ENCODE measurements at regions not wholly inside any gene's neighbourhood (a gene's known extent, or its start where the extent isn't known, plus 50 kb on each side); places are given as distances from the start of the nearest gene placed in this dataset.

GRCh38 chr18:39952816-39953215 lies 2002.2 kb upstream of the PIK3C3 start:
- no peak for DNase-seq (ENCODE audit: low read depth in 1 of 2, low spot score in 1 of 2)

DNA sequence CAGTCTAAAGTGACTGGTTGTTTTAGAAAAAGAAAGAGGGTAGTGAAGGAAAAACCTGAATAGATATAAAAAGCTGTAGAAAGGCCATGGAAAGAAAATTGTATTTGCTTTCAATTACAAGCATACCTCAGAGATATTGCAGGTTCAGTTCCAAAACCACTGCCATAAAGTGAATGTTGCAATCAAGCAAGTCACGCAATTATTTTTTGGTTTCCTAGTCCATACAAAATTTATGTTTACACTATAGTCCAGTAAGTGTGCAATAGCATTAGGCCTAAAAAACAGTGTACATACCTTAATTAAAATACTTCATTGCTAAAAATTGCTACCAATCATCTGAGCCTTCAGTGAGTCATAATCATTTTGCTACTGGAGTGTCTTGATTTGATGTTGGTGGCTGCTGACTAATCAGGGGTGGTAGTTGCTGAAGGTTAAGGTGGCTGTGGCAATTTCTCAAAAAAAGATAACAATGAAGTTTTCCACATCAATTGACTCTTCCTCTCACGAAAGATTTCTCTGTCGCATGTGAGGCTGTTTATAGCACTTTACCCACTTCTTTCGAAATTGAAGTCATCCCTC lies 2003.8 kb upstream of the PIK3C3 start:
- DNase-seq (ENCODE audit: low read depth in 1 of 2, low spot score in 1 of 2): no peak

GRCh38 chr18:39946623-39947061 lies 2008.4 kb upstream of the PIK3C3 start:
- DNase-seq (ENCODE audit: low read depth in 1 of 2, low spot score in 1 of 2): no peak

DNA sequence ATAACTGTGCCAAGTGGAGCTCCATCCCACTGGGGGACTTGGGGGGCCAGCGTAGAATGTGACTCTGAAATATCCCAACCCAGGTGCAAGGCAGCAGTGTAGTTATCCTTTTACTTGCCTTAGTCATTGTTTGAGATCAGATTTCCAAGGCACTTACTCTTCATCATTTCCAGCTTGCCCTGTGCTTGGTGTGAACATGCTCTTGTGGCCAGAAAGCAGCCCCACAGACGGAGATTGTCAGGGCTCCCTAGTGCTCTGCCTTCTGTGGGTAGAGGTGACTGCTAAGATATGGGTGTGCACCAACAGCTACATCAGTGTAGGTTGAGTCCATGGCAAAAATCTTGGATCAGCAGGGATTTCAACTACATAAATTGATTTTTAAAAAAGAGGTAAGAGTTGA lies 2010.0 kb upstream of the PIK3C3 start:
- no peak for DNase-seq (ENCODE audit: low read depth in 1 of 2, low spot score in 1 of 2)

DNA sequence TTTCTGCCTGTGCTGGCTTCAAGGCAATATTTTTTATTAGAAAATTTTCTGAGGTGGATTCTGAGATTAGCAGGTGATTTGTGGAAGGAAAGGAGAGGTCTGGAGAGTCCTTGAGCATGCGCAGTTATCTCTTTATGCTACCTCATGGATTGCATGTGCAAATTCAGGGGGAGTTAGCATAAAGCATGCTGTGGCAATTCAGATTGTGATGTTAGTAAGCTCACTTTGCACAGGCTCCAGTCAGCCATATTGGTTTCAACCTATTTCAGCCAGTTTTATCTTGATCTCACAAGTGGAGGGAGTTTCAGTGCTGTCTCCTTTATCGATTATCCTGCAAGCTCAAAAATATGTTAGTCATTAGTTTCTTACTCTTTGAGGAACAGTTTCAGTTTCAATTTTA lies 2012.3 kb upstream of the PIK3C3 start:
- DNase-seq (ENCODE audit: low read depth in 1 of 2, low spot score in 1 of 2): no peak

GRCh38 chr18:39938676-39939608 lies 2016.1 kb upstream of the PIK3C3 start:
- DNase-seq (ENCODE audit: low read depth in 1 of 2, low spot score in 1 of 2): no peak

DNA sequence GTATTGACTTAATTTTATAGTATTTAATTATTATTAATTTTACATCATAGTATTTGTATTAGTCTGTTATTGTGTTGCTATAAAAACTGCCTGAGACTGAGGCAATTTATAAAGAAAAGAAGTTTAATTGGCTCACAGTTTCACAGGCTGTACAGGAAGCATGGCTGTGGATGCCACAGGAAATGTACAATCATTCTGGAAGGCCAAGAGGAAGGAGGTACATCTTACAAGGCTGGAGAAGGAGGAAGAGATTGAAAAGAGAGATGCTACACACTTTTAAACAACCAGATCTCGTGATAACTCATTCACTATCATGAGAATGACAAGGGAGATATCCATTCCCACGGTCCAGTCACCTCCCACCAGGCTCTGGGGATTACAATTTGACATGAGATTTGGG lies 2019.4 kb upstream of the PIK3C3 start:
- DNase-seq (ENCODE audit: low read depth in 1 of 2, low spot score in 1 of 2): no peak

DNA sequence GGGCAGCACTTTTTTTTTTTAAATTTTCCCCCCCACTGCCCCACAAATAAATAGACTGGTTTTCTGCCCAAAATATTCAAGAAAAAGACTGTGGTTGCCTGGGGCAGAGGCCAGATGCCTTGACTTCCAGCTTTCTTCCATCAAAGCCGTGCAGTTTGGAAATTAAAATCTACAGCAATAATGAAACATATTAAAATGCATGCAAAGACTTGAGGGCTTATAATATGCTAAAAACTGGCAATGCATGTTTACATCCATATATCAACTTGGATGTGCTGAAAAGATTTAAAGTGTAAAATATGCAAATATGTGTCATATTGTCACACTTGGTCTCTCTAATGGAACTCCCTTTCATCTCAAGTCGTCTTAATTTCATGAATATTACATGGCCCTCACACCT lies 2036.2 kb upstream of the PIK3C3 start:
- DNase-seq (ENCODE audit: low read depth in 1 of 2, low spot score in 1 of 2): no peak

DNA sequence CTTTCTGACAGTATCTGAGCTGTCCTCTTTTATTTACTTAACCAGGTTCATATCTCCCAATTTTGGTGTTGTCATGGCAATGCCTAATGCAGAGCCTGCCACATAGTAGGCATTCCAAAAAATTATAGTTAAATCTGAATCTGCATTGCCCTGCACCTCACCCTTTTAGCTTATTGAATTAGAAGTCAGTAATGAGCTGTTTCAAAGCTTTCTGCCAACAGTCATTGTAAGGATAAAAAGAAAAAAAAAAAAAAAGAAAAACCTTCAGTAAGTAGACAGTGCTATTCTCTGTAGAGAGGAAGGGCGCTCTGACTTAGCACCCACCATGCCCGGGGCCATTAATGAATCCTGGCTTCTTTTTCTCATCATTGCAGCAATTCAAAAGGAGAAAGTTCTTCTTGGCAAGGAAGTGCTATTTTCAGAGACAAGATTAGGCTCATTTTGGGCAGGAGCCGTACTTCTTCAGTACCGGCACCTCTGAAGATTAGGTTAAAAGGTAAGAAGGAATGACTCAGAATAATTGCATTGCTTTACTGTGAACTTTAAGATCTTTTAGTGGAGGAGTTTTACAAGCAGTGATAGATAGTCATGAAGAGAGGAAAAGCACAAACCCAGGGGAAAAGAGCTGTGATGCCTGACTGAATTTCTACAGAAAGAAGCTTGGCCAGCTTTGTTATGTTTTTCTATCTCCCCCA lies 2041.2 kb upstream of the PIK3C3 start:
- no peak for DNase-seq (ENCODE audit: low read depth in 1 of 2, low spot score in 1 of 2)

DNA sequence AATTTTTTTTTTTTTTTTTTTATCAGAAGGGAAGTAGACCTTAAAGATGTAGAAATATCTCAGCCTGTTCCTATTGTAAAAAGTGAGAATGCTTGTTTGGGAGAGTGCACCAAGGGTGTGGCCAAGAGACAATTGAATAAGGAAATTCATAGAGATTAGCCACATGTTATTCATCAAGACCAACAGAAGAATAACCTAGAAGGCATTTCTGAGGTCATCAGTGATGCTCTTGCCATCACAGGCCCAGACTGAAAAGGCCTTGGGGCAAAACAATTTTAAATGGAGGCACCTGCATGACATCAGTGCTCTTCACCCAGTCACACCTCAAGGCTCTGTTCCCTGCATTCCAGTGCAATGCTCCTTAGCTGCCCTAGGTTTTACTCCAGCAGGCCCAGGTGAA lies 2043.3 kb upstream of the PIK3C3 start:
- no peak for DNase-seq (ENCODE audit: low read depth in 1 of 2, low spot score in 1 of 2)

- no peak for DNase-seq (ENCODE audit: low read depth in 1 of 2, low spot score in 1 of 2)
Observed at GRCh38 chr18:39909706-39910105, 2045.3 kb upstream of the PIK3C3 start.

GRCh38 chr18:39886136-39886535 lies 2068.9 kb upstream of the PIK3C3 start:
- DNase-seq (ENCODE audit: low read depth in 1 of 2, low spot score in 1 of 2): no peak

DNA sequence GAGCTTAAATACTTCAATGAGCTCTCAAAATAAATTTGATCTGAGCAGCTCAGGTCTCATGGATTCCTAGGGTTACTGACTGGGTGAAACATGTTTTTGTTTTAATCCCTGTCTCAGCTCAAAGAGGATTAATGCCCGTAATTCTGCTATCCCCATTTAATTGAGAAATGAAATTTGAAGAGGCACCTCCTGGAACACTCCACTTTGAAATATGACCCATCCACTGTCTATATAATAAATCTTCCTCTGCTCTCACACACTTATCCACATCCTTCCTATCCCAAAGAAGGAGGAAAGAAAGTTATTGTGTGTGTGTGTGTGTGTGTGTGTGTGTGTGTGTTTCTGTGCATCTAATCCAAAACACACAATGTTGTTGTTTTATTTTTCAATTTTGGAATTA lies 2082.4 kb upstream of the PIK3C3 start:
- no peak for DNase-seq (ENCODE audit: low read depth in 1 of 2, low spot score in 1 of 2)

DNA sequence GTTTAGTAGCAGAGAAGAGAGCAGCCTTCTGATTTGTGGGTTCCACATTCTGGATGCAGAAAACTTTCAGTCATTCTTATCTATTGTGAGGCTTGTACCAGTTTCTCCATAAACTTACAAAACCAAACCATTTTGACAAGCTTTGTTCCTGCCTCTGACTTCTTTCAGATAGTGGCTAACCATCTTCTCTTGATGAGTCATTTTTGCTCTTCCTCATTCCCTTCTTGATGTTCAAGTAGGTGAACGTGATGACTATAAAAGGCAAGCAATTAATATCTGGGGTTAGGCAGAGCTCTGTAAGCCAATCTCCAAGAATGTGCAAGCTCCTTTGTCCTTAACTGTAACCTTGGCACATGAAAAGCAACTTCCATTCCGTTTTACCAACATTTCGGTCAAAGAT lies 2083.1 kb upstream of the PIK3C3 start:
- no peak for DNase-seq (ENCODE audit: low read depth in 1 of 2, low spot score in 1 of 2)

- no peak for DNase-seq (ENCODE audit: low read depth in 1 of 2, low spot score in 1 of 2)
Observed at GRCh38 chr18:39870591-39870990, 2084.4 kb upstream of the PIK3C3 start.

- DNase-seq (ENCODE audit: low read depth in 1 of 2, low spot score in 1 of 2): no peak
Observed at GRCh38 chr18:39863916-39864315, 2091.1 kb upstream of the PIK3C3 start.

DNA sequence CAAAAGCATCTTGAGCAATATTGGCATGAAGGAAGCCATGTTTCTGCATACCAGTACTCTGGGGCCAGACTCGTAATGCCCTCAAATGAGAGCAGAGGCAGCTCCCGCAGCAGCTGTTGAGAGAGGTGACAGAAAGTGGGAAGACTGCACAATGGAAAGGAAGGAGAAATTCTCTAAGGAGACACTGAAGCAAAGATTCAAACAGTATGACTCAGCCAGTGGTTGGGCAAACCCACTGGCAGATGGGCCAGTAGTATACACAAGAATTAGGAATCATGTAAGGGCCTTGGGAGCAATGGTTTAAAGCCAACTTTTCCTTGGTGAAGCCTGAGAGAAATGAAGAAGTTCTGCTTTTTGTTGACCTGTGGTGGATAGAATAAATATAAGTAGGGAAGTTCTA lies 2092.7 kb upstream of the PIK3C3 start:
- DNase-seq (ENCODE audit: low read depth in 1 of 2, low spot score in 1 of 2): no peak

DNA sequence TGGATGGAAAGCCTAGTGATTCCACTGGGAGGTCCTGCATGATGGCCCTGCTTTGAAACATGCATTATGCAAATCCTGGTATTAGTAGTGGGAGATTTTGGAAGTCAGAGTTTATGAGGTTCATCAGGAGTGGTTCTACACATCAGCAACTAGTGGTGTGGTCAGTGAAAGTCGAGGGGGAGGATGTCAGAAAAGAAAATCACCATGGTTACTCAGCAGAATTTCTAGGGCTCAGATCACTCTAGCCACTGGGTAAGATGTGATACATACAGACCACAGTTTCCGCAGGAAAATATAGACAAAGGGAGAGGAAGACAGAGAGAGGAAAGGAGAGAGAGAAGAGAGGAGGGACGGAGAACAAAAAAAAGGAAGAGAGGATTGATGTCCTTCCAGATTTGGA lies 2100.7 kb upstream of the PIK3C3 start:
- no peak for DNase-seq (ENCODE audit: low read depth in 1 of 2, low spot score in 1 of 2)

DNA sequence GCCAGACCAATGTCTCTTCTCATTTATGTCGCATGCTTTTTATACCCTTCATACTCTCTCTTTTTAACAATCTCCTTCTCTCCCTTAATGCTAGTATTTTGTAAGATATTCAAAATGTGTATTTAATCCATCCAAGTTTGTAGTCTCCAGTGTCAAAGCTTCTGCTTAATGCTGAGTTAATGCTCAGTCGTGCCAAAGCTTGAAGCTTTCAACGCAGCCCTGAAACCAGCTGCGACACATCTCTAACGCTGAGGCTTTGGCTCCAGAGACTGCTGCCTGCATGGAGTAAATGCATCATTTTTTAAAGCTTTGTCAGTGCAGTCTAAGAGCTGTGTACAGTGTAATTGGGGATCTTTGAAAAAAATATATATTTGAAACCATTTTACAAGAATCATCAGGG lies 2108.8 kb upstream of the PIK3C3 start:
- DNase-seq (ENCODE audit: low read depth in 1 of 2, low spot score in 1 of 2): no peak

- DNase-seq (ENCODE audit: low read depth in 1 of 2, low spot score in 1 of 2): no peak
Observed at GRCh38 chr18:39845631-39846030, 2109.4 kb upstream of the PIK3C3 start.

DNA sequence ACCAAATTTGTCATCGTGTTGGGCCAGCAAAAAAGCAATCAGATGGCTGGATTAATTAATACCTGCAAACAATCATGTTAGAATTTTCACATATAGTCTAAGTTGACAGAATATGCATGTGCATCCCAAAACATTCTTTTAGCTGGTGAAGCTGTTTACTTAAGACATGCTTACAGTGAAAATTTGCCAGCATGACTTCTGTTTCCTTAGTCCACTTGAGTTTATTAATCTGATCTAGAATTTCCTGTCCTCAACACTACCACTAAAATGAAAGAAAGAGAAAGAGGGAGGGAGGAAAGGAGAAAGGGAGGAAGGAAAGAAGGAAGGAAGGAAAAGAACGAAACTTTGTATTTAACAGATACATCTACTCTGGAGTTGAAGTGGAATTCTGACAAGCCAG lies 2109.9 kb upstream of the PIK3C3 start:
- no peak for DNase-seq (ENCODE audit: low read depth in 1 of 2, low spot score in 1 of 2)

GRCh38 chr18:39843546-39843945 lies 2111.5 kb upstream of the PIK3C3 start:
- no peak for DNase-seq (ENCODE audit: low read depth in 1 of 2, low spot score in 1 of 2)

Data from stimulated activated CD4-positive, alpha-beta T cell treated with anti-CD3 and anti-CD28 coated beads, Interleukin-15, amount 100 ng/mL, for 1 hour (primary cell).